GM12873 (cell line): ENCODE measurements at regions not wholly inside any gene's neighbourhood (a gene's known extent, or its start where the extent isn't known, plus 50 kb on each side); places are given as distances from the start of the nearest gene placed in this dataset.

ENCODE experiments used
- TF ChIP-seq, protein P1 (sequence below): IDR thresholded peaks from 2 replicates; pipeline ENCODE4 v1.5.1; 2012; ENCODE audit warnings: low read depth, mild to moderate bottlenecking, moderate library complexity, low read length, control low read depth; ENCODE audit not compliant: insufficient read depth; ENCODE audit errors: missing control alignments

DNA sequence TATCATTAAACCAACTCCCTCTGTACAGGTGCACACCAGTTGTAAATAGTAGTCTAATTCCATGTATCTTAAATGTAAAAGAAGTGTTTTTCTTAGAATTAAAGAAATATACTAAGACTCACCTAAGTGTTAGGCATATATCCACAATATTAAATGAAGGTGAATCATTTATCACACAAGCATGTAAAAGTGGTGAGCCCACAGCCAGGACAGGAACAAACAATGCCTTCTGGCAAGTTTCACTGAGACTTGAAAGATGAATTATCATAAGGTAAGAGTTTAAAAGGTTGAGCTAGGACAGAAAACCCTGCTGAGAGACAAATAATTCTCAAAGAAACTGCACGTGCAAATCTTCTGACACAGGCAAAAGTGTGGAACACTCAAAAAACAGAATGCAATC, 832.5 kb downstream of the TAF11L14 start:
- TF ChIP-seq, protein P1, sequence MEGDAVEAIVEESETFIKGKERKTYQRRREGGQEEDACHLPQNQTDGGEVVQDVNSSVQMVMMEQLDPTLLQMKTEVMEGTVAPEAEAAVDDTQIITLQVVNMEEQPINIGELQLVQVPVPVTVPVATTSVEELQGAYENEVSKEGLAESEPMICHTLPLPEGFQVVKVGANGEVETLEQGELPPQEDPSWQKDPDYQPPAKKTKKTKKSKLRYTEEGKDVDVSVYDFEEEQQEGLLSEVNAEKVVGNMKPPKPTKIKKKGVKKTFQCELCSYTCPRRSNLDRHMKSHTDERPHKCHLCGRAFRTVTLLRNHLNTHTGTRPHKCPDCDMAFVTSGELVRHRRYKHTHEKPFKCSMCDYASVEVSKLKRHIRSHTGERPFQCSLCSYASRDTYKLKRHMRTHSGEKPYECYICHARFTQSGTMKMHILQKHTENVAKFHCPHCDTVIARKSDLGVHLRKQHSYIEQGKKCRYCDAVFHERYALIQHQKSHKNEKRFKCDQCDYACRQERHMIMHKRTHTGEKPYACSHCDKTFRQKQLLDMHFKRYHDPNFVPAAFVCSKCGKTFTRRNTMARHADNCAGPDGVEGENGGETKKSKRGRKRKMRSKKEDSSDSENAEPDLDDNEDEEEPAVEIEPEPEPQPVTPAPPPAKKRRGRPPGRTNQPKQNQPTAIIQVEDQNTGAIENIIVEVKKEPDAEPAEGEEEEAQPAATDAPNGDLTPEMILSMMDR: no peak

DNA sequence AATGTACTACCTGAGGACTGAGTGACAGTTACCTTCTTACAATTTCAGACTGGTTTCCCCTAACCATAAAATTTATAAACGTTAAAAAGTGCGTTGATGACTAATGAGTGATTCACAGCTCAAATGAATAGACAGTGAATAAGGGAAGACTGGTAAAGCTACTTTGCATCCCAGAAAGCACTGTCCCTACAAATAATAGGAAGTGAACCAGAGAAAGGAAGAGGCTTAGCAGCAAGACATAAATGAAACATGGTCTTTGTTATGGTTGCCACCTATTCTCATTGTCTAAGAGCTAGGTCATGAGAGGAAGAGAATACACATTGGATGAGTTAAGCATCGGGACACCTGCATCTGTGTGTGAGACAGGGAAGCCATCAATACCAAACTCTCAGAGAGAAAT, 849.2 kb downstream of the TAF11L14 start:
- TF ChIP-seq, protein P1: no peak

DNA sequence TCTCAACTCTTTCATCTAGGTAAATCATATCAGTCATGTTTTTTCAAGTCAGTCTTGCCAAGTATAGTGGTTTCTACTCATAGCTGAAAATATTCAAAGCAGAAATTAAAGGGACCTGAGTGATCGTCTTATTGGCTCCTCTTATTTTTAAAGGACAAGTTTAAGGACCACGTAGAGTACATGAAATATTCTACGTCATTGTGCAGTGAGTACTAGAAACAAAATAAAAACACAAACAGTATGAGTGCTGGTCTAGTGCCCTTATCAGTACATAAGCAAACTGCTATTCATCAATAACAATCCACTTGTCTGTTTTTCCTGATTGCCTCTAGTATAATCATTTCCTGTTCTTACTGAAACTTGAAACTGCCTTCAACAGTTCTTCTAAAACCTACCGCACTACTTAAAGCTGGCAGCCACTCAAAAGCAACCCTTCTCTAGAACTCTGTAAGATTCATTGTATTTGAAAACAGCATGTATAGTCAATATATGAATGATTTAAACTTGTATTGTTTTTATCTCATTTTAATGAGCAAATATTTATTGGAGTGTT, 853.7 kb downstream of the TAF11L14 start:
- TF ChIP-seq, protein P1: no peak

DNA sequence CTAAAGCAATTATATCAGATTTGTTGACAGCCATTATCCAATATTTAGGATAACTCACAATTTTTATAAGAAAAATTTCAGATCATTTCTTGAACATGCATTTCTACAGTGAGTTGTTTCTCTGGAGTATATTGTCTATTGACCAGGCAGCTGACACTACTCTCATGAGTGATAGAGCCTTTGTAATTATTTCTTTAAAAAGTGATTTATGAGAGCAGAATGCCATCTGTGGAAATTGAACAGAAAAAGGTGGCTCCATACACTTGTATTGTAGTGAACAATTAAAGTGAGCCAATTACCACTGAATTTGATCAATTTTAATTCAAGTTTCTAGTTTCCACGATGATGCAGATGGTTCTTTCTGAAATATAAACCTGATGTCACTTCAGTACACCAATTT, 855.4 kb downstream of the TAF11L14 start:
- TF ChIP-seq, protein P1: no peak

DNA sequence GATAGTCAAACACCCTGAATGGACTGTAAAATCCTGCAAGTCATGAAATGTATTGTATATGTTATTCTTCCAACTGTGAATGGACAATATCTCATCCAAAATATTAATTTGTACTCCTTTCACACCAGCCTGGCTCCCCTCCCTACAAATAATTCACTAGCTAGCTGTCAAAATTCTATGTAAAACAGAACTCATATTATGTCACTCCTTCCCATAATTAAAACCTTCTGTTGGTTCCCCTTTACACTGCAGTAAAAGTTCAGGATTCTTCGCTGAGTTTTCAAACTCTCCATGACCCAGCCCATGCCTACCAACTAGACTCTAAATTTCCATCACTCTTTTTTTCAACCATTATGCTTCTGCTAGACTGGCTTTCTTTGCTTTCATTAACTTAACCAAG, 857.1 kb downstream of the TAF11L14 start:
- TF ChIP-seq, protein P1: no peak

DNA sequence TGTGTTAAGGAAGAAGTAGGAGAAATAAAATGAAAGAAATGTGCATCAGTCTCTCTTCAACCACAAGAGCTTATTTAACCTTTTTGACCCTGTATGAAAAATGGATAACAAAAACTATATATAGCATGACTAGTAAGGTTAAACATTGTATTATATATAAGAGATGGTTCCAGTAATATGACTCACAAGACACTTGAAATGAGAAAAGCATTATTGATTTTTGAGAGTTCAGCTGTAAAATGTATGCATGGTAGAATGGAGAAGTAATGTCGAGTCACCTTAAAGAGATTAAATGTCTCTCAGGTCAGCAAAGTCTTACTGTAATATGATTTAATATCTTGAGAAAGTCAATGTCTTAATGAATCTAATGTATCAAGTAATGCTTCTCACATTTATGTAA, 860.9 kb downstream of the TAF11L14 start:
- TF ChIP-seq, protein P1: no peak

DNA sequence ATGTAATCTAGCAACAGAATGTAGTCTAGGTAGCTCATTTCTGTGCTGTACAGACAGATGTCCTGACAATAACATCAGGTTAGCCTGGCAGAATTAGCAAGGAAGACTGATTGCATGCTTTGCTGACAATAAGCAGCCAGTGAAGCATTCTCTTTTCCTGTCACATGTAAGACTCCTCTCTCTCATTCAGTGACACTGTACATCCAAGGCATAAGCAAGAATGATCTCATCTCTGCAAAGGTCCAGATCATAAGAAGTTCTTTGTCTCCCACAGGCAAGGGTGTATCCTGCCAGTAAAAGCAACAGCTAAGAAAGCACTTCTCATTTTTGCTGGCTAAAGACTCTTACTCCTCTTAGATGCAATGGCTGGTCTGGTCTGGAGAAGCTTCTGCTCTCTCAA, 861.8 kb downstream of the TAF11L14 start:
- TF ChIP-seq, protein P1: no peak
